Activated T-helper 2 cell treated with anti-CD3 and anti-CD28 coated beads, Interferon-gamma antibody, Interleukin-2, Interleukin-4, amounts not matched to agents 10 μg/mL and 5 μg/mL and 100 μg/mL, durations not matched to agents 14 hours and 24 hours and 36 hours (primary cell): ENCODE measurements at regions not wholly inside any gene's neighbourhood (a gene's known extent, or its start where the extent isn't known, plus 50 kb on each side); places are given as distances from the start of the nearest gene placed in this dataset.

Experiments used
- DNase-seq: peaks from one replicate; pipeline ENCODE4 v3.0.0; 2021; ENCODE audit warnings: low spot score
- H3K27ac Mint-ChIP-seq: one replicate; pipeline ENCODE4 v1.8.0; 2021; ENCODE audit warnings: mixed read lengths
- H3K27me3 Mint-ChIP-seq: one replicate; pipeline ENCODE4 v1.8.0; 2021; ENCODE audit warnings: low read depth, mixed read lengths
- H3K36me3 Mint-ChIP-seq: one replicate; pipeline ENCODE4 v1.8.0; 2021; ENCODE audit warnings: low read depth, mixed read lengths
- H3K4me1 Mint-ChIP-seq: one replicate; pipeline ENCODE4 v1.8.0; 2021; ENCODE audit warnings: low read depth, mixed read lengths
- H3K4me3 Mint-ChIP-seq: one replicate; pipeline ENCODE4 v1.8.0; 2021; ENCODE audit warnings: low read depth, mild to moderate bottlenecking, moderate library complexity, mixed read lengths
- H3K9me3 Mint-ChIP-seq: one replicate; pipeline ENCODE4 v1.8.0; 2021; ENCODE audit warnings: mixed read lengths
- intact Hi-C: fragments of 100-400 bp; cut with micrococcal nuclease; formaldehyde crosslinking; loops from one replicate; pipeline ENCODE4 v1.15.1; 2023

- no peak overlapping the region for H3K27ac Mint-ChIP-seq
- H3K9me3 Mint-ChIP-seq, result peaks cover 36% of the 10 kb centered on the region
- intact Hi-C loops, result no loop called here
- H3K36me3 Mint-ChIP-seq, result no peaks in the 10 kb centered on the region
- H3K27me3 Mint-ChIP-seq, result no peaks in the 10 kb centered on the region
- no peak overlapping the region for H3K4me3 Mint-ChIP-seq
- no peaks in the 10 kb centered on the region for H3K4me1 Mint-ChIP-seq
- no peak for DNase-seq
Observed at GRCh38 chr4:130653842-130654241, 1557.9 kb downstream of the C4orf33 start.

GRCh38 chr4:130659320-130659719 is 1563.4 kb downstream of the C4orf33 start:
- intact Hi-C loops, result no loop called here
- DNase-seq, result no peak
- Mint-ChIP-seq H3K27ac (no peak overlapping the region), H3K4me3 (no peak overlapping the region), H3K9me3 (peaks cover 15% of the 10 kb centered on the region), H3K36me3 (no peaks in the 10 kb centered on the region), H3K4me1 (no peaks in the 10 kb centered on the region), H3K27me3 (no peaks in the 10 kb centered on the region)

GRCh38 chr4:130668859-130669258 is 1572.9 kb downstream of the C4orf33 start:
- intact Hi-C loops, result no loop called here
- H3K4me1 Mint-ChIP-seq, result no peaks in the 10 kb centered on the region
- no peak overlapping the region for H3K27ac Mint-ChIP-seq
- no peak overlapping the region for H3K4me3 Mint-ChIP-seq
- H3K36me3 Mint-ChIP-seq, result no peaks in the 10 kb centered on the region
- DNase-seq, result no peak
- no peaks in the 10 kb centered on the region for H3K27me3 Mint-ChIP-seq
- H3K9me3 Mint-ChIP-seq, result no peaks in the 10 kb centered on the region

GRCh38 chr4:130675266-130675665 is 1579.3 kb downstream of the C4orf33 start:
- H3K36me3 Mint-ChIP-seq, result no peaks in the 10 kb centered on the region
- no peak overlapping the region for H3K4me3 Mint-ChIP-seq
- DNase-seq, result no peak
- no peak overlapping the region for H3K27ac Mint-ChIP-seq
- H3K4me1 Mint-ChIP-seq, result no peaks in the 10 kb centered on the region
- no peaks in the 10 kb centered on the region for H3K9me3 Mint-ChIP-seq
- H3K27me3 Mint-ChIP-seq, result no peaks in the 10 kb centered on the region
- intact Hi-C loops, result no loop called here

- H3K27me3 Mint-ChIP-seq, result no peaks in the 10 kb centered on the region
- H3K4me3 Mint-ChIP-seq, result no peak overlapping the region
- intact Hi-C loops, result no loop called here
- no peaks in the 10 kb centered on the region for H3K9me3 Mint-ChIP-seq
- no peak for DNase-seq
- H3K27ac Mint-ChIP-seq, result no peak overlapping the region
- H3K4me1 Mint-ChIP-seq, result no peaks in the 10 kb centered on the region
- H3K36me3 Mint-ChIP-seq, result no peaks in the 10 kb centered on the region
Observed at GRCh38 chr4:130689181-130689580, 1593.2 kb downstream of the C4orf33 start.

- no peaks in the 10 kb centered on the region for H3K36me3 Mint-ChIP-seq
- H3K27me3 Mint-ChIP-seq, result no peaks in the 10 kb centered on the region
- H3K9me3 Mint-ChIP-seq, result no peaks in the 10 kb centered on the region
- no peak overlapping the region for H3K27ac Mint-ChIP-seq
- no peak for DNase-seq
- no peaks in the 10 kb centered on the region for H3K4me1 Mint-ChIP-seq
- H3K4me3 Mint-ChIP-seq, result no peak overlapping the region
- intact Hi-C loops, result no loop called here
Observed at GRCh38 chr4:130698251-130698650, 1602.3 kb downstream of the C4orf33 start.

GRCh38 chr4:130699004-130699403 is 1603.1 kb downstream of the C4orf33 start:
- Mint-ChIP-seq H3K4me3 (no peak overlapping the region), H3K27ac (no peak overlapping the region), H3K4me1 (no peaks in the 10 kb centered on the region), H3K36me3 (no peaks in the 10 kb centered on the region), H3K27me3 (no peaks in the 10 kb centered on the region), H3K9me3 (no peaks in the 10 kb centered on the region)
- intact Hi-C loops, result no loop called here
- no peak for DNase-seq

- Mint-ChIP-seq H3K27me3 (no peaks in the 10 kb centered on the region), H3K27ac (no peak overlapping the region), H3K4me3 (no peak overlapping the region), H3K36me3 (no peaks in the 10 kb centered on the region), H3K4me1 (no peaks in the 10 kb centered on the region), H3K9me3 (peaks cover 5% of the 10 kb centered on the region)
- no peak for DNase-seq
- intact Hi-C loops, result no loop called here
Observed at GRCh38 chr4:130703211-130703935, 1607.4 kb downstream of the C4orf33 start.

GRCh38 chr4:130705023-130705422 is 1609.1 kb downstream of the C4orf33 start:
- no peak overlapping the region for H3K27ac Mint-ChIP-seq
- intact Hi-C loops, result no loop called here
- DNase-seq, result no peak
- no peaks in the 10 kb centered on the region for H3K27me3 Mint-ChIP-seq
- no peak overlapping the region for H3K4me3 Mint-ChIP-seq
- H3K9me3 Mint-ChIP-seq, result peaks cover 5% of the 10 kb centered on the region
- H3K4me1 Mint-ChIP-seq, result no peaks in the 10 kb centered on the region
- H3K36me3 Mint-ChIP-seq, result no peaks in the 10 kb centered on the region

GRCh38 chr4:130712038-130712437 is 1616.1 kb downstream of the C4orf33 start:
- no peak overlapping the region for H3K27ac Mint-ChIP-seq
- H3K9me3 Mint-ChIP-seq, result peaks cover 9% of the 10 kb centered on the region
- H3K27me3 Mint-ChIP-seq, result no peaks in the 10 kb centered on the region
- intact Hi-C loops, result no loop called here
- no peak for DNase-seq
- H3K4me1 Mint-ChIP-seq, result no peaks in the 10 kb centered on the region
- no peak overlapping the region for H3K4me3 Mint-ChIP-seq
- H3K36me3 Mint-ChIP-seq, result no peaks in the 10 kb centered on the region

GRCh38 chr4:130714006-130714405 is 1618.1 kb downstream of the C4orf33 start:
- Mint-ChIP-seq H3K27me3 (no peaks in the 10 kb centered on the region), H3K27ac (no peak overlapping the region), H3K36me3 (no peaks in the 10 kb centered on the region), H3K9me3 (peaks cover 4% of the 10 kb centered on the region), H3K4me3 (no peak overlapping the region), H3K4me1 (no peaks in the 10 kb centered on the region)
- no peak for DNase-seq
- intact Hi-C loops, result no loop called here

- intact Hi-C loops, result no loop called here
- Mint-ChIP-seq H3K9me3 (no peaks in the 10 kb centered on the region), H3K36me3 (no peaks in the 10 kb centered on the region), H3K4me1 (no peaks in the 10 kb centered on the region), H3K27ac (no peak overlapping the region), H3K27me3 (no peaks in the 10 kb centered on the region), H3K4me3 (no peak overlapping the region)
- DNase-seq, result no peak
Observed at GRCh38 chr4:130722361-130722760, 1626.4 kb downstream of the C4orf33 start.

GRCh38 chr4:130736436-130737185 is 1640.7 kb downstream of the C4orf33 start:
- no peak overlapping the region for H3K4me3 Mint-ChIP-seq
- H3K9me3 Mint-ChIP-seq, result peaks cover 20% of the 10 kb centered on the region
- intact Hi-C loops, result no loop called here
- DNase-seq, result no peak
- no peaks in the 10 kb centered on the region for H3K4me1 Mint-ChIP-seq
- no peak overlapping the region for H3K27ac Mint-ChIP-seq
- H3K27me3 Mint-ChIP-seq, result no peaks in the 10 kb centered on the region
- no peaks in the 10 kb centered on the region for H3K36me3 Mint-ChIP-seq
